SKM-1 treated with dmso at 0.1 percent for 144 hours (cell line): ENCODE measurements at regions not wholly inside any gene's neighbourhood (a gene's known extent, or its start where the extent isn't known, plus 50 kb on each side); places are given as distances from the start of the nearest gene placed in this dataset.

Experiments used
- DNase-seq: peaks from one replicate; lab custom pipeline; 2025; ENCODE audit not compliant: unreplicated experiment; lab: John Stamatoyannopoulos, UW

DNA sequence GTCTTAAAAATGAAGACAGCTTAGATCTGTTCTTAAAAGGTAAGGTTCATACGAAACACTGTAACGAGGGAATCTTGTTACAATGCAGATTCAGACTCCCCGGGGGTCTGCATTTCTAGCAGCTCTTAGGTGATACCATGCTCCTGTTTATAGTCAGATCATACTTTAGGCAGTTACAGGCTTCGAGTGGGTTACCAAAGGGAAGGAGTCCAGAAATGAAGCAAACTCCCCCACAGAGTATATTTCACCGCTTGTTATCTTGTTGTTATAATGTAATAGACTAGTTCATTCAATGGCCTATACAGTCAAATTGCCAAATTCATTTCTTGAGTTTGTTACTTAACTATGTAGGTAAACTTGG, 601.1 kb downstream of the USP25 start:
- no peak for DNase-seq

DNA sequence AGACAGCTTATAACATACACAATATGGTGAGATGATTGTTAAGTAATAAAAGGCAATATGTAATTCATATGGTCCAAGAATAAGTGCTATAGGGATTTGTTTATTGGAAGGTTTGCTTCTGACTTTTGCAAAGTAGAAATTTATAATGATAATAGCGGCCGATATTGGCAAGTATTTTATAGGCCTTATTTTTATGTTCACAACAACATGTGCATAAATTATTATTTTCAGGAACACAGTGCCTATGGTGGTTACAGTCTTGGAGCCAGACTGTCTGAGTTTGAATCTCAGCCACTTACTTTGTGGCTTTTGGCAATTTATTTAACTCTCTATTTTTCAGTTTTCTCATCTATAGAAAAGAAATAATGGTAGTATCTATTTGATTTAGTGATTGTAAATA, 607.5 kb downstream of the USP25 start:
- DNase-seq = no peak

DNA sequence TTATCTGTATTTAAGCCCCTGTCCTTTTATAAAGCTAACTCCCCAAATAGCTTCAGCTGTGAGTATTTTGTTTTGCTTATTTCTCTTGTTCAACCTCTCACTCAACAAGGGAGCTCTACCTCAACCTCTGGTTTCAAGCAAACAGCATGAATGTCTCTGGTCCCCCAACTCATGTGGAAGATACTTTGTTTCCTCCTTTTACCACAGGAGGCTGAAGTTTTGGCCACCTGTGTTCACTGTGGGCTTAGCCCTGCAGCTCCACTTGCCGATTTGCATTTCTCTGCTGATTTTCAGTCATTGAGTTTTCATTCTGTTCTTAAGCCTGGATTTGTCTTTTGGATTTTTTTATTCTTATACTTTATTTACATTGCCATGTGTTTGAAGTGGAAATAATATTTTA, 613.1 kb downstream of the USP25 start:
- no peak for DNase-seq

DNA sequence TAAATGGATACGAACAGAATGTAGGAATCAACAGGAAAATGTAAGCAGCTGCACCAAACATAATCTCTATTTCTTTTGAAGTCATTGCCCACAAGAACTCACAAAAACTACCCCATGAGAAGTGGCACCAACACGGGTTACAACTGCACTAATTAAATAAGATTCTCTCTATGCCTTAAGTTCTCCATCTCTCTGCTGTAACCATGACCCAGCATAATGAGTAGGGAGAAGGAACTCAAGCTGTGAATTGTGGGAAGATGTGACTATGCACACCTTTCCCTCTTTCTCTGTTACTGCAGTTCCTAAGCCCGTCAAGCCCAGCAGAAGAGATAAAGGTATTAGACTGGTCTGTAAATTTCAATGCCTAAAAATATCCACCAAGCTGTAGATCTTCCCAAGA, 614.0 kb downstream of the USP25 start:
- no peak for DNase-seq

DNA sequence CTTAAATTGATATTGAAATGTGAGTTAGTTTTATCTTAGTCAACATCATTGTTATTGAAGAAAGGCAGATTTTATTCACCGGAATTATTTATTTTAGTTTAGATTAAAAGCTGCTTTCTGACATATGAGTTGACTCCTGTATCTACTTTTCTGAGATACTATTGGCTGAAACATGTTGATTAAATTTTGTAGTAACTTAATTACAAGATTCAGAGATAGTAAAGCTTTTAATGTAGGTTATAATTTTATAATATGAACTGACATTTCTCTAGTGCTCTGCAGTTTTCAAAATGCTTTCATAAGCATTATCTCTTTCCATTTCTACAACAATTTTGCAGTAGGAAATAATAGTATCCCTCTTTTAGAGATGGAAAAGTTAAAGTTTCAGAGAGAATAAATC, 616.0 kb downstream of the USP25 start:
- DNase-seq = no peak

DNA sequence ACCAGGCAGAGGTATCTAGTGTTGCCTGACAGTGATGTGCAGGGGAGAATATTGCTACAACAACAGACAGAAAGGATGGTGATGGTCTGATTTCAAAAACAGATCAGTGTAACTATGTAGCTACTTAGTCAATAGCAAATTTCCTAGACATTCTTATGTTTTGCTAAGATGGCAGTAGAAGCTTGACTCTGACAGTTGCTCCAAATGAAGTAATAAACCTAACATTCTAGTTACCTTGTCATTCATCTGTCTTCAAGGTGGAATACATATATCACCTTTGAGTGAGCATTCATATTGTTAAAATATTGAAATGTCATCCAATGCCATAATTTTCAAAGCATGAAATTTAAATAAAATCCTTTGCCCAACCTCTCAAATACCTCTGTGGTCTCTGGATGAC, 617.4 kb downstream of the USP25 start:
- no peak for DNase-seq

DNA sequence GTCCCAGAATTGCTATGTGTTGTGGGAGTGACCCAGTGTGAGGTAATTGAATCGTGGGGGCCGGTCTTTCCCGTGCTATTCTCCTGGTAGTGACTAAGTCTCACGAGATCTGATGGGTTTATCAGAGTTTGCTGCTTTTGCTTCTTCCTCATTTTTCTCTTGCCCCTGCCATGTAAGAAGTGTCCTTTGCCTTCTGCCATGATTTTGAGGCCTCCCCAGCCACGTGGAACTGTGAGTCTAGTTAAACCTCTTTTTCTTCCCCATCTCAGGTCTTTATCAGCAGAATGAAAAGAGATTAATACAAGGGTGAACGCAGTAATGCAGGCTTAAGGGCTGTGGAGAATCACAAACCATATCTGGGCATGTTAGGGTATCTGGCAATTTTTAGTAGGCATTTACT, 624.0 kb downstream of the USP25 start:
- DNase-seq = no peak

DNA sequence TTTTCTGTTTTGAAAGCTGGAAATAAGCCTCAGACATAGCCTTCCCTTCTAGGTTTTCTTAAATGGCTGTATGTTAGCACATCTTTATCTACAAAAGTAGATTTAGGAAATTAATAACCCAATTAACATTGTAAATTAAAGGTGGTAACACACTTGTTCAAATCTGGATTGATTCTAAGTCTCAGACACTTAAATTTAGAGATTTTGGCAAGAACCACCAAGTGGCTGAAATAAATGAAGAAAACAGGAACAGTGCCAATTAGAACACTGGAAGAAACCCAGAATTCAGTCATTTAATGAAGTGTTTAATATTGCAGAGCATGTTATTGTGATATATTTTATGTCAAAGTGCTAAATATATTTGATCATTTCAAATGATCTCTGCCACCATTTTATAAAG, 628.2 kb downstream of the USP25 start:
- DNase-seq = no peak

DNA sequence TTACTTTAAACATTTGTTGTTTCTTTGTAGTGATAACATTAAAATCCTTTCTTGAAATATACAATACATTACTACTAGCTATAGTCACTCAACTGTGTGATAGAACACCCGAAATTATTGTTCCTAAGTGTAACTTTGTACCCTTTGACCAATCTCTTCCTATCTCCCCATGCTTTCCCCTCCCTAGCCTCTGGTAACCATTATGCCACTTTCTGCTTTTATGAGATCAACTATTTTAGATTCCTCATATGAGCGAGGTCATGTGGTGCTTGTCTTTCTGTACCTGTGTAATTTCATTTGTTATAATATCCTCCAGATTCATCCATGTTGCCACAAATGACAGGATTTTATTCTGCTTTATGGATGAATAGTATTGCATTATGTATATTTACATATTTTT, 629.0 kb downstream of the USP25 start:
- DNase-seq = no peak

DNA sequence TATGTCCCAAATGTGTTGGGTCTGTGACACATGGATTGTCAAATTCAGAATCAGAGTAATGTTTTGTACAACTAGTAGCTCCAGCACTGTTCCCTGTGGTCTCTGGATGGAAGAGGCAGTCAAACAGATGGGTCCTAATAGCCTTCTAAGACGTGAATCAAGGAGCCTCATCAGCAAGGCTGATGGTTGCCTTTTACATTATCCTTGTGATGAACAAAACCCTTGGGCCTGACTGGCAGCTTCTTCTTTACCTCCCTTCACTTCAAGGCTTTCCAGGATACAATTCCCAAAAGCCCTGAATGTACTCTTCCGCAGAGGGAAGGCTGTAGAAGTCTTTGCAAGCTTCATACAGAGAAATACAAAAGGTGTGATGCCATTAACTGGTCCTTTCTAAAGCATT, 633.3 kb downstream of the USP25 start:
- no peak for DNase-seq

DNA sequence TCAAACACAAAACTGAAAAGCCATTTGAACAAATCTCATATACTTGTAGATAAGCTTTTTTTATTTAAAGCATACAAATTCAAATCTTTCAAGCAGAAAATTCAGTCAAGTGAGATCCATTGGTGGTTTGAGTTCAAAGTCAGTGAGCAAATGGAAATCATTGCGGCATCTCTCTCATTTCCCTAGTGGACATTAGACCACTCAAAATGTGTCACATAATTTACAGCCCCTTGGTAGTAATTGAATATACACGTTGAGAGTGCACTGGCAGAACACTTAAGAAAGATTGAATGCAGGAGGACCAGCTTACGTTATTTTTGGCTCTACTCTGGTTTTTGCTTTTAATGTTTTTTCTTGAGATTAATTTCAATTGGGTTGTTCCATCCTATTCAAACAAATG, 633.7 kb downstream of the USP25 start:
- DNase-seq = no peak

DNA sequence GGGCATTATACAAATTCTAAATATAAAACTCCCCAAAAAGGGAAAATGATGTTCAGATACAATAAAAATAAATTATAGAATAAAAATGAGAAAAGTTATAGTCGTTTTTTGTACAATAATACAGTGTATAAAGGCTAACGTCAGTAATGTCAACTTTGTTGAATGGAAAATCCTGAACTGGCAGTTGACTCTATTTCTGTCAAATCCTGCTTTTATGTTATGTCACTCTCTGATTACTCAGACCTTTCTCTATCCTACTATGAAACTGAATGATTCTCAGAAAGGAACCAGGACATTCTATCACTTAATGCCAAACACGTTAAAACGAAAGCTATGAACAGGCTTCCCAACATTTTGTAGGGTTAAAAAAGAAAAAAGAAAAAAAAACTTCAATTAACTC, 636.4 kb downstream of the USP25 start:
- no peak for DNase-seq

DNA sequence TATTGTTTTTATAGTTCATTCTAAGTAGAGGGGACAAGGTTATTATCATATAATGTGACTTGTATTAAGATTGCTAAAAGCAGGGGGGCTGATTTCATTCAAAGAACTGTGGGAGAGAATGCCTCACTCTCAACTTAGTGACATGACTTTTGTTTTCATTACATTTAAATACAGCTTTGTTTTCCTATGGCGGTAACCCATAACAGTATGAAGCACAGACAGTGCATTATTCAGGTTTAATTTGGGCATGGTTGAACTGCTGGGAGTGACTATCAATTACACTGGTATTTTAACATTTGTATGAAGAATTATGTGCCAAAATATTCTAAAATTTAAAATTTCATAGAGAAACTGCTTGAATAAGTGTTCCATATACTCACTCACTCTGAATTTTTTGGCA, 637.3 kb downstream of the USP25 start:
- DNase-seq = no peak

DNA sequence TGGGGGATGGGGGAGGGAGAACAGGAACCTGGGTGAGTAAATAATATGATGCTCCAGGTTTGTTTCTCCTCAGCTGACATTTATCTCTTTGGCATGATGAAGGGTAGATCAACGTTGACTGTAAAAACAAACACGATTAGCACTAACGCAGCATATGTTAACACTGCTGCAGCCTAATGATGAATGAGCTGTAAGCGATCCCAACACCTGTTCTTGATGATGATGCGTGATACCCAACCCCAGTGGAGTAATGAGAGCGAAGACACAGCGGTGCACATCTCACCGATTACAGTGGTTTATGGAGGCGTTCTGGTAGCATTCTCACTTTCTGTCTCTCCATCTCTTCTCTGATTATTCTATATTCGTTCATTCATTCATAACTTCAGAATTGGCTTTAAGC, 640.4 kb downstream of the USP25 start:
- no peak for DNase-seq

DNA sequence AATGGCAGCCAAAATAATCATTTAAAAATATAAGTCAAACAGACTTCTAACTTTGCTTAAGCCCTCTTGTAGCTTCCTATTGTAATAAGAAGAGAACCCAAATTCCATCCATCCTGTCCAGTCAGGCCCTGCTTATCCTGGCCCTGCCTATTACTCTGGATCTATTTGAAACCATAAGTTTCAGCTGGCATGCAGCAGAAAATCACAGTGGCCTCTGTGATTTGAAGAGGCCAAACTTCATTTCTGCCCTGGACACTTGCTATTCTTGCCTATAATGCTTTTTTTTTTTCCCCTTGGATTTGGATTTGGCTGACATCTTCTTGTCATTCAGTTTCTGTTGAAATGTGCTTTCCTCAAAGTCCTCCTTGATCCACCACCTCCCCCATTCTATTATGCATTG, 642.8 kb downstream of the USP25 start:
- no peak for DNase-seq

DNA sequence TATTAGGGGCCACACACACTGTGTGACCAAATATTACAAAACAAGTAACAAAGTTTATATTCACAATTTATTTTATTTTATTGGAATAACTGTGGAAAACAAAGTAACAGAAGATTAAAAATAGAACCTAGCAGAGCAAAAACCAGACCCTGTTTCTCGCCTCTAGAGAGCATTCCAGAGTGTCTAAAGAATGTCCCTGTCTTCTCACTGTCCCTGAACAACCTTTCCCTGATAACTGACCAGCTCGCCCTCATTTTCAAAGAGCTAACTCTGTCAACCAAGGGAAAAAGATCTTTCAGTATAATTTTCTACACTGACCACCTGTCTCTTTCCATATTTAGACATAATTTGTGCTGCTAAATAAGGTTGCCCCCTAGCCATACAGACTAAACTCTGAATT, 646.9 kb downstream of the USP25 start:
- no peak for DNase-seq

DNA sequence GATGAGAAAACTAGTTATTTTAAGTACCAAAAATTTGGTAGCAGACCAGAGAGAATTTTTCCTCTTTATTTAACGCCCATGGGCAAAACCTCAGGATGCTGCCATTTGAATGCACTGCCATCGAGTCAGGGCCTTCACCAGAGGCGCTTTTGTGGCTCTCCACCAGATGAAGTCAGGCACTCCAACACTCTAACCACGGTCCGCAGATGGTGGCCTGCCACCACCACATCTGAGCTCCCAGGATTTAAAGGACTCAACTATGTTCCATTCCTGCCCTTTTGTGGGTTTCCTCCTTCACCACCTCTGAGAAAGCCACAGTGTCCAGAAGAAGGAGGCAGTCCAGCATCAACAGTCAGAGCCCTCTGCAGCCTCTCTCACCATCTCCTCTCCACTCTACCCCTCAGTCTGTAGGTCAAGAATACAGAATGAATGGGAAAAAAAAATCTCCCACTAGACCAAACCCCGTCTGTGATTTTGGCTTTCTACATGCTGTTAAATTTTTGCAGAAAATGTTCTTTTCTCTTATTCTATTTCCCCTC, 647.4 kb downstream of the USP25 start:
- no peak for DNase-seq

DNA sequence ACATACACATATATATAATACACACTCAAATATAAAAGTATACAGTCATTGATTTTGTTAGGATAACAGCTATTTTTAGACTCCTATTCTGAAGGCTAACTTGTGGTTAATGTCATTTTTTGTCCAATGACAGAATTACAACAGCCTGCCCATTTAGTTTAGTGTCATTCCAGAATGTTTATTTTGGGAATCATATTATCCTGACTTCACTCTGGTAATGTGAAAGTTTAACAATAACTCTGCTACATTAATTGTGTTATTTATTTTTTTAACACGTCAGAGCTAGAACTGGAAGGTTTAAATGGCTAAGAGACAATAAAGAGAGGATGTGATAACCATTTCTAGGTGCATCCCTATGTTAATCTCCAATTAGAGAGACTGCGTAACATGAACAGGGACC, 648.1 kb downstream of the USP25 start:
- DNase-seq = no peak

DNA sequence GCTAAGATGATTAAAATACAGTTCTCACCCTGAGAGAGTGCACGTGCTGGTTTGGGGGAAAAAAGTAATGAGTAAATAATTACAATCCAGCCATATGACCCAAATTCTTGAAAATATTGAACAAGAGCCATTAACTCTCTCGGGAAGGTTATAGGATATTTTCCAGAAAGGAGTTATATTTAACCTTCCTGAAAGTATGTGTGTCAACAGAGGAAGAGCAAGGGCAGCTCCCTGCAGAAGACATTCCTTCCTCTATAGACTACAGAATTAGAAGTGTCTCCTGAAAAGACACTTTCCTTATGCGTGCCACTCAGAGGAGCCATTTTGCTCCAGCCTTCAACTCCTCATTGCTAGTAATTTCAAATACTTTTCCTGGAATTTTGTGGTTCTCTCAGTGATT, 648.7 kb downstream of the USP25 start:
- no peak for DNase-seq

DNA sequence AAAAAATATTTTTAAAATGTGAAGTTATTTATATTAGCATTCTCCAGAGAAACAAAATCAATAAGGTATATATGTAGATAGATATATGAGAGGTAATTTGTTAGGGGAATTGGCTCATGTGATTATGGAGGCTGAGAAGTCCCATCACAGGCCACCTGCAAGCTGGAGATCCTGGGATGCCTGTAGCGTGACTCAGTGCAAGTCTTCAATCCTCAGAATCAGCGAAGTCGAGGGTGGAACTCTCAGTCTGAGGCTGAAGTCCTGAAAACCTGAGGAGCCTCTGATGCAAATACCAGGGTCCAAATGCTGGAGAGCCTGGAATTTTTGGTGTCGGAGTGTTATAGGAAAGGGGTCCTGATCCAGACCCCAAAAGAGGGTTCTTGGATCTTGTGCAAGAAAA, 658.5 kb downstream of the USP25 start:
- no peak for DNase-seq

DNA sequence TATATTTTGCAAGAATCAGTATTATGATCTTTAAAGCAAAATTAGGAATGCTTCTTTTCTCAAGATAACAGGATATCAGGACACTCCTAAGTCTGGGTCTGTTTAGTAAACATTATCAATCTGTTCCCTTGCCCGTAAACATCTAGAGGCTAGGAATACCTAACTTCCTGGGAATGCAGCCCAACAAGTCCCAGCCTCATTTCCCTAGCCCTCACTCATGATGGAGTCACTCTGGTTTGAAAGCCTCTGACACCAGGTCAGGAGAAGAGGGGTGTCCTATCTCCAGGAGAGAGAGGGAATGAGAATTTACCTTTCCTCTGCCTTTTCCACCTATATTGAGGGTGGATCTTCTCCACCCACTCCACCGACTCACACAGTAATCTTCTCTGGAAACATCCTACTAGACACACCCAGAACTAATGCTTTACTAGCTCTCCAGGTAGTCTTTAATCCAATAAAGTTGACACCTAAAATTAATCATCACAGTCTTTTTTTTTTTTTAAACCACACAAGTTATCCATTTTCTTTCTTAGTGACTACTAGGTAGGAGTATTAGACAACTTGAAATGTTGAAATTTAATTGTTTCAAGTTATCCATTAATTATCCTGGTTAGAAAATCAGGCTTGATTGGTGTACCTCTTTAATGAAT, 659.3 kb downstream of the USP25 start:
- DNase-seq = no peak

DNA sequence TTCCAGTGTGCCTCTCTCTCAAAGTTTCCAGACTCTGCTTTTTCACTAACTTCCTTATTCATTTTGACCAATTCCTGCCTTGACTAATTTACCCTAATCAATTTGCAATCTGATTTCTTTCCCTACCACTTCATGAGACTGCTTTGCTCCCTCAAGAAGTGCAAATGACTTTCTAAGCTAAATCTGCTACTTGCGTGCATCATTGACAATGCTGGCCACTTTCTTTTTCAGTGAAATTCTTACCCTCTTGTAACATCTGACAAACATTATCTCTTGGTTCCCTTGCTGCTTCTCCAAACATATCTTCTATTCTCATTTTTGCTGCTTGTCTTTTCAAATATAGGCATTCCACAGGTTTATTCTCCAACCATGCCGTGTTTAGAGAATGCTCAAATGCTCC, 659.9 kb downstream of the USP25 start:
- DNase-seq = no peak

DNA sequence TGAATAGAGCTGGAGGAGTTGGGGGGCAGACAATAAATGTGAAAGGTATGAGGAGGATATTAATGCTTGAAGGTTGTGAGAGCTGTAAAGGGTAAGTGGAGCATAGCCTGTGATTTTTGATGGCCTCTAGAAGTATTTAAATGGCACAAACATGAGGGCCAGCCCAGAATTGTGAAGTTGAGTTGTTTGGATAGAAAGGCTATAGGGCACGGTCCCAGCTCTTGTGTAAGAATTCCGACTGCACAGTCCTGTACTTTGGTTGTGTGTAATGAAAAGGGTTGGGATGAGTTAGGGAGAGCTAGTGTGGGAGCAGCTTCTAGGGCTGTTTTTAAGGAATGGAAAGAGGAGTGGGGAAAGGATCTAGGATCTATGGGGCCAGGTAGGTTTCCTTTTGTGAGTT, 665.5 kb downstream of the USP25 start:
- DNase-seq = no peak

DNA sequence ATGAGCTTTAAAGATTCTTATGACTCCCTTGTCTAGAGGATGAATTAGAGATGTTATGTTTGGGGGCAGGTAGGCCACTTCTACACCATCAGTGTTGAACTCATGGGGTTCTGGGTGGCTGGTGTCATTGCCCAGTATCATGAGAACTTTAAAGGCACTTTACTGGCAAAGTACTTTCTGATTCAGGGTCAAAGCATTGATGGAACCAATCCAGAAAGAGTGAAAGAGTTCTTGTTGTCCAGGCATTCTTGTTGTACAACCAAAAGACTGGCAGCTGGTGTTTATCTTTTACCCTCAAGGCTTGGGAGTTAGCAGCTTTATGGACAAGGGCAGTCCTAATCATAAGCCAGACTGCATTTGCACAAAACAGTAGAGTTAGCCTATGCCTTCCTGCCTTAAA, 673.0 kb downstream of the USP25 start:
- no peak for DNase-seq
